ENCODE measurements at regions not wholly inside any gene's neighbourhood (a gene's known extent, or its start where the extent isn't known, plus 50 kb on each side); places are given as distances from the start of the nearest gene placed in this dataset.
"Not testable (repeated sequence)": the region's sequence is repeated elsewhere in the genome, so short reads cannot be mapped to it uniquely, and the experiment has no call there.

DNA sequence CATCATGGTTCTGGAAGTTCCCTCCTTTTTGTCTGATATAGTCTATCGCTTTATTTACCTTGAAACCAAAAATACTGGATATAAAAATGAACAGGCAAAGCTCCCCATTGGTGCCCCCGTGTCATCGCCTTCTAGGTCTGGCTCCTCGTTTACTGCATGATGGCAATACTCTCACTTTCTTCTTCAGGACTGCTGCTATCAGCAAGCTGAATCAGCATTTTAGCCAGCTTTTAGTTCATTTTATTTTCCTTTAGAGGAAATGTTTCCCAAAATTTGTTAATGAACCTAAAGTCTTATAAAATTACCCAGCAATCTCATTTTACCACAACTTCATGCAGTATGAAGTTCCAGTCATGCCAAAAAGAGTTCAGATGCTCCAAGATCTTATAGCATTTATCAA, 80.5 kb downstream of the ZIC3 start:
- no peak for DNase-seq
- intact Hi-C loops (cut with DNase I): no loop called here

DNA sequence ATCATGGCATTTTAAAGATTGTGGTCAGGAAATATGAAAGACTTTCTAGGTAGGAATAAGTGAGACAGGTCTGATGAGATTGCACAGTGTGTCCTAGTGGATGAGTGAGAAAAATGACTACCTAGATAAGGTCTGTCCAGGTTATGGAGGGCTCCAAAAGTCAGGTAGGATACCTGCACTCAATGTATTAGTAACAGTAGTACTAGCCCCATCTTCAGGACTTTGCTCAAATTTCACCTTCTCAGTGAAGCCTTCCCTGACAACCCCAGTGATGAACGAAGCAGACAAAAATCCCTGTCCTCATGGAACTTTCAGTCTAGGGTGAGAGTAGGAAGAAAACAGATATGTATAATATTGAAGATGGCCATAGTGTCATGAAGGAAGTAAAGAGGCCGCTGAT, 85.7 kb downstream of the ZIC3 start:
- no peak for DNase-seq
- intact Hi-C loops (cut with DNase I): no loop called here

DNA sequence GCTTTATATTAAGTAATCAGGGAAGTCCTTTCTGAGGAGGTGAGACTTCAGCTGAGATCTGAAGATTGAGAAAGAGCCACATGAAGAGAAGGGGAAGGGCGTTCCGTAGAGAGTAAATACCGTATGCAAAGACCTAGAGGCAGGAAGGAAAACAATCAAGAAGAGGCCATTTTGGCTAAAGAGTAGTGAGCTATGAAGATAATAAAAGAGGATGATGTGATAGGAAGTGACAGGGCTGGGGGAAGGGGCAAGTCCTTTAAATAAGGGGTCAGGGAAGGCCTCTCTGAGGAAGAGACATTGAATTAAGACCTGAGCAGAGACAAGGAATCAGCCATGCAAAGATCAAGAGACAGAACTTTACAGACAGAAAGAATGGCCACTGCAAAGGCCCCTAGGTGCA, 86.2 kb downstream of the ZIC3 start:
- intact Hi-C loops (cut with DNase I): no loop called here
- no peak for DNase-seq

DNA sequence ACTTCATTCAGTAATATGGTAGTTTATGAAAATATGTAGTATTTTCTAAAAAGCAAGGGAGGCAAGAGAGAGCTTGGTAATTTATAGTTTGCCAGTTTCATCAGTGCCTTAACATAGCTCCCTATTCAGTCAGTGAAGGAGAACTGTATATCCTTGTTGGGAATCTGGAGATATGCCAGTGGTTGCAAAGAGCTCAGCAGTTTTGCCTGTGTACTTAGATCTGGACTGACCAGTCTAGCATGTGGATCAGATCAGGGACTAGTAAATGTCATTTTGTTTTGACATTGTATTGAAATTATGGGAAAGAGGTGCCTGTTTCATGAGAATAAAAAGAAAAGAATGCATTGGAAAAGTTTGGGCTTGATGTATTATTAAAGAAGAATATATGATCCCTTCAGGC, 88.6 kb downstream of the ZIC3 start:
- intact Hi-C loops (cut with DNase I): no loop called here
- DNase-seq: no peak

DNA sequence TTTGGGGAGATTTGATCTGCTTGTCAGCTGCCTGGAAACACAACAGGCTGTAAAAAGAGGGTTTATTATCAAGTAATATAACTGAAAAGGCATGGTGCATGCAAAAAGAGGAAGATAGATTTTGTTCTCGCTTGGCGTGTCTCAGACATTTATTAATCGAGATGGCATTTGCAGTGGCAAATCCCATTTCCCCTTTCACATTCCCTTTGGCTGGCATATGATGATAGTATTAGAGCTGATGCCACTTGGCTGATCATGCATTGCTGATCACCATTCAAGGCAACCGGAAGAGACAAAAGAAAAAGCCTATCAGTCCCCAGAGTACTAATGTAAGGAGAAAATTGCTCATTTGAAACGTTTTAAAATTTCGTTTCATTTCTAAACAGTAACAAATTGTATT, 101.8 kb downstream of the ZIC3 start:
- intact Hi-C loops (cut with DNase I): no loop called here

DNA sequence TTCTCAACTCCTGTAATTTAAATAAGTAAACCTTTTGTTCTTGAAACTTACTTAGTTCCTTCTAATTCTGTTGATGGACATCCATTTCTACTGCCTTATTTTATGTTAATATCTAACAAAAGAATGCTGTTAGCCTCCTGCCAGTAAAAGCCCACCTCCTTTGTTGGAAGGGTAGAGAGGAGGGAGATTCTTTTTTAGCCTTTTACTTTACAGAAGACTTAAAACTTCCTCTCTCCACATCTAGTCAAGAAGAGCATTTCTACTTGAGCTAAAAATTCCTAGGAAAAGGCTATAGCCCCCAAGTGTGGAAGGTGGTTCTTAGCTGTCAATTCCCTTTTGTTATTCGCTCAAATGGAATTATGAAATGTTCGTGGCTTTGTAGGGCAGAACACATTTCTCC, 118.7 kb downstream of the ZIC3 start:
- no peak for DNase-seq
- intact Hi-C loops (cut with DNase I): no loop called here

More for the DNA sequence above, 101.8 kb downstream of the ZIC3 start:
- DNase-seq: no peak

DNA sequence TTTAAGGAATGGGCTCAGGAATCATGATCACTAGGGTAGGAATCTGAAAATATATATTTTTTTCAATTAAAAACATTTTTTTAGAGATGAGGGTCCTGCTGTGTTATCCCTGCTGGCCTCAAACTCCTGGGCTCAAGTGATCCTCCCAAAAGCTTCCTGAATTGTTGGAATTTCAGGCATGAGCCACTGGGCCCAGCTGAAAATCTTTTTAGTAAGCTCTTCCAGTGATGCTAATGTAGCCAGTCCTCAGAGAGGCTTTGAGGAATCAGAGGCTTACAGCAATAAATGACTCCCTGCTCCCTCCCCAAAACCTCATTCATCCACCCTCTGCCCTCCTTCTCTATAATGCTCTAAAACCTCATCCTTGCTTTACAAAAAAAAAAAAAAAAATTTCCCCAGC, 129.5 kb downstream of the ZIC3 start:
- no peak for DNase-seq
- intact Hi-C loops (cut with DNase I): no loop called here

DNA sequence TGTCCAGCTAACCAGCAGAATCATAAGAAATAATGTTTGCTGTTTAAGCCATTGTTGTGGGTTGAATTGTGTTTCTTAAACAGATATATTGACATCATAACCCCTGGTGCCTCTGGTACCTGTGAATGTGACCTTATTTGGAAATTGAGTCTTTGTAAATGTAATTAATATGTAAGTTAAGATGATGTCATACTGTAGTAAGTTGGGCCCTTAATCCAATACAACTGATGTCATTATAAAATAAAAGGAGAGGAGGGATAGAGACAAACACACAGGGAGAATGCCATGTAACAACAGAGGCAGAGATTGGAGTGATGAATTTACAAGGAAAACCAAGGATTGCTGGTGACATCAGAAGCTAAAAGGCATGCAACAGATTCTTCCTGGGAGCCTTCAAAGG, 141.4 kb downstream of the ZIC3 start:
- intact Hi-C loops (cut with DNase I): no loop called here
- no peak for DNase-seq

DNA sequence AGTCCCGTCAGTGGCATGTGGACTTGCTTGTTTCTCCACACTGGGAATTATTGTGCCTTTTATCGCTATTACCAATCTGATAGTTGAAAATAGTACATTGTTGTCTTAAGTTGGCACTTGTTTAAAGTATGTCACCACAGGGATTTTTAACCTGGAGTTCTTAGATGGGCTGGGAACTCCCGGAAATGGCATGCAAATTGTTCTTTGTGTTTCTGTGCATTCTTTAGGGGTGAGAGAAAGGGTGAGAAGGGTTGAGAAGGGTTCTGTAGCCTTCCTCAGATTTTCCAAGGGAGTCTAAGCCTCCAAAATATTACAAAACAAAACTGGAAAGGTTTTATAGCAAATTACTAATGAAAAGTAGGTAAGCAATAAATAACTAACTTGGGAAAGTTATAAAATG, 176.9 kb downstream of the ZIC3 start:
- DNase-seq: no peak

DNA sequence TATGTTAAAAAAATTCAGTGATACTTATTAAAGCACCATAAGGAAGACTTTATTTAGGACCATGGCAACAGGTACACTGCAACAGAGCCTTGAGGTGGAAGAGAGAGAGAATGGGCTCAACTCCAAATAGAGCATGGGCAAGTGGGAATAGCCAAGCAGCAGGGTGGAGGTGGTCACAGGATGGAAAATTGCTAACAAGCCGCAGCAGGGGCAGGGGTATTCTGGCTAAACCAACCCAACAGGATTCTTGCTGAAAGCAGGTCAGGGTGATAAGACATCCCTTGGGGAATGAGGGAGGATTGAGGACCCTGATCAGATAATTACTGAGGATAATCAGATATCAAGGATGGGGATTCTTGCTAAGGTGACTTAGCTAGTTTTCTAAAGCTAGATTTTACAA, 177.5 kb downstream of the ZIC3 start:
- intact Hi-C loops (cut with DNase I): no loop called here
- no peak for DNase-seq

More for the DNA sequence above, 176.9 kb downstream of the ZIC3 start:
- intact Hi-C loops (cut with DNase I): no loop called here

DNA sequence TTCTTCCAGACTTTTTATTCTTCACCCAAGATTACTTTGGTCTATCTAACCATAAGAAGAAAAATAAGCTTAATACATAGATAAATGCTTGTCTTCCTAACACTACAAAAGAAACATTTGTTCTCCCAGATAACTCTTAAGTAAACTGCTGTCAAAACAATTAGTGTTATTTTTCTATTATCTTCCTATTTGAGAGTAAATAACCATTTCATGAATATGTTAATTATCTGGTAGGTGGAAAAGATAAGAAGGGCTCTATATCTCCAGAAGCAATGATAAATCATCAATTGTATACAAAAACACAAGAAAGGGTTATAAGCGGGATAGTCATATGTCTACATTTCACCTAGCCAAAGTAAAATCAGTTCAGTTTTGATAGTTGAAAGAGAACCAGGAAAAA, 180.4 kb downstream of the ZIC3 start:
- DNase-seq: no peak
- intact Hi-C loops (cut with DNase I): no loop called here

DNA sequence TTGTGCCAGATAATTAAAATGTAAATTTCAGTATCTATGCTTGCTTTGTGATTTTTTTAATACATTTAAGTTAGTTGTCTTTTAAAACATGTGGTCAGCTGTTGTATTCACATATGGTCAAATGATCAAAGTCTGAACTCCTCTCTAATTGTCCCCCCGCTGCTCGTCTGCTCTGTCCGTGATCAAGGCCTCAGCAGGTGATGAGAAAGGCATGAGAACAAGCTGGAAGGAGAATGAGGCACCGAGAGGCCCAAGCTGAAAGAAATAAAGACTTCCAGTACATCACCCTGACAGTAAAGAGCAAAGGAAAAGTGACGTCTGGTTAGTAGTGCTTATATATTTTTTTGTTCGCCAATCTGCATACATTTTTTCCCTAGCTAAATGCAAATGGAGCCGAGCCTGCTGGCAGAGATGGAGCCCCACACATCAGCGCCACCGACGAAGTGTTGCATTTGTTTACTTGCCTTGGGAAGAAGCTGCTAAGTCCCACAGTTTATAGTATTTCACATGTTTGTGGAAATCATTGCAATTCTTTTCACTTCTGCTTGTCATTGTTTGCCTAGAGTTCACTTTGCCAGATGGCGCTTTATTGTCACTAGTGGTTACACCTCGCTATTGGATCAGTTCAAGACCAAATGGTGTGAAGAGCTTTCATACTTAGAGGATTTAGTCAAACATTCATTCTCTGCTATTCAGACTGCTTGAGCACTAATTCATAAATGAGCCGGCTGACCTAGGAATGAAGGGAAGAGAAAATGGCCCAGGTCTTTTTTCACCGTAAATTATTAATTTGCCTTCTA, 181.5 kb downstream of the ZIC3 start:
- no peak for DNase-seq
- intact Hi-C loops (cut with DNase I): no loop called here

DNA sequence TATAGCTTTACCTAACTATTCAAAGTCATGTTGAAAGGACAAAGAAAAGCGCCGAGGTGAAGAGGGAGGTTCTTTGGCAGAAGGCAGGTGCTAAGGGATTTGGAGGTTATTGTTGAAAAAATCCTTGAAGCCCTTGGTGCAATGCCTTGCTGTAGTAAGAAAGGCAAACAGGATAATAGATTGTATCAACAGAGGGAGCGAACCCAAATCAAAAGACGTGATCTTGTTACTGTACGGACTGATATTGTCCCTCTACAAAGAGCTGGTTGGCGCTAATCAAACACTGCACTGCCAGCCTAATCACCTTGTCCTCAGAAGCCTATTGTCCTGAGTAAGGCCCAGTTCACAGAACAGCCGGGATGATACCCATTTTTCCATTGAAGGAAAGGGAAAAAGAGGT, 182.9 kb downstream of the ZIC3 start:
- intact Hi-C loops (cut with DNase I): no loop called here
- DNase-seq: no peak

DNA sequence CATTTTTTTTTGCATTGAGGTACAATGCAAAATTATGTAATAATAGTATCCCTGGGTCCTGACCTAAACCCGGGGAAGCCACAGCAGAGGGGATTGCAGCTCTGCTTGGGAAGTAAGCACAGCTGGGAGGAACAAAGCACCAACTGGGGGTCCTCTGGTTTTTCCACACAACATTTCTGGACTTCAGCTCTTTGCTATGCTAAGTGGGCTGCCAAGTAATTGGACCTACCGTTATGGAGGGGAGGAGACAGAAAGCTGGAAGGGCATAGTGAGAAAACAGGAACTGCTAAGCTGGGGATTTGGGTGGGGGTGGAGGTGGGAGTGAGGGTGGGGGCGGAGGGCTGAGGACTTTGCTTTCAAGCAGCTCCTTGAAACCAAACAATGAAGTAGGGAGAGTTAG, 183.3 kb downstream of the ZIC3 start:
- intact Hi-C loops (cut with DNase I): no loop called here
- no peak for DNase-seq

DNA sequence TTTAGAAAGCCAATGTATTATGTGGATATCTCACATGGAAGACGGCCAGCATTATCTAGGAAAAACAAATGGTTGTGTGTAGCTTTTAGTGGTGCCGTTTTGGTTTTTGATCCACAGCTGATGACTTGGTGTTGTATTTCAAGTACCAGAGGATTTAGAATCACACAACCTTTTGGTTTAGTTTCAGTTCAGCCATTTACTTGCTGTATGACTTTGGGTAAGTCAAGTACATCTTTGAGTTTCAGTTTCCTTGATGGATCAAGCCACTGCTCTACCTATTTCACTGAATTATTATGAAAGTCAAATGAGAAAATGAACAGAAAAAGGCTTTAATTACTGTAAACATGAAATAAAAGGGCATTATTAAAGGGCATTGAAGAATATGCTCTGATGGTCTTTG, 205.6 kb downstream of the ZIC3 start:
- DNase-seq: no peak
- intact Hi-C loops (cut with DNase I): no loop called here

DNA sequence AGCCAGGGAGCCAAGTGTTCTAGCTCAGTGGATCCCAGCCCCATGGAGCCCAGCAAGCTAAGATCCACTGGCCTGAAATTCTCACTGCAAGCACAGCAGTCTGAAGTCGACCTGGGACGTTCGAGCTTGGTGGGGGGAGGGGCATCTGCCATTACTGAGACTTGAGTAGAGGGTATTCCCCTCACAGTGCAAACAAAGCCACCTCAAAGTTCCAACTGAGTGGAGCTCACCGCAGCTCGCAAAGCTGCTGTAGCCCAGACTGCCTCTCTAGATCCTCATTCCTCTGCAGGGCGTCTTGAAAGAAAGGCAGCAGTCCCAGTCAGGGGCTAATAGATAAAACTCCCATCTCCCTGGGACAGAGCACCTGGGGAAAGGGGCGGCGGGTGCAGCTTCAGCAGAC, 226.3 kb downstream of the ZIC3 start:
- intact Hi-C loops (cut with DNase I): no loop called here

DNA sequence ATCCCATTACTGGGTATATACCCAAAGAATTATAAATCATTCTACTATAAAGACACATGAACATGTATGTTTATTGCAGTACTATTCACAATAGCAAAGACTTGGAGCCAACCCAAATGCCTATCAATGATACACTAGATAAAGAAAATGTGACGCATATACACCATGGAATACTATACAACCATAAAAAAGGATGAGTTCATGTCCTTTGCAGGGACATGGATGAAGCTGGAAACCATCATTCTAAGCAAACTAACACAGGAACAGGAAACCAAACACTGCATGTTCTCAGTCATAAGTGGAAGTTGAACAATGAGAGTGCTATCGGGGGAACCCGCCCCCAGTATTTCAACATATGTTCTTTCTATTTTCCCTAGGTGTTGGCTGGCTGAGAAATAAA, 232.0 kb downstream of the ZIC3 start:
- DNase-seq; intact Hi-C loops (cut with DNase I): not testable (repeated sequence)

More for the DNA sequence above, 226.3 kb downstream of the ZIC3 start:
- no peak for DNase-seq

DNA sequence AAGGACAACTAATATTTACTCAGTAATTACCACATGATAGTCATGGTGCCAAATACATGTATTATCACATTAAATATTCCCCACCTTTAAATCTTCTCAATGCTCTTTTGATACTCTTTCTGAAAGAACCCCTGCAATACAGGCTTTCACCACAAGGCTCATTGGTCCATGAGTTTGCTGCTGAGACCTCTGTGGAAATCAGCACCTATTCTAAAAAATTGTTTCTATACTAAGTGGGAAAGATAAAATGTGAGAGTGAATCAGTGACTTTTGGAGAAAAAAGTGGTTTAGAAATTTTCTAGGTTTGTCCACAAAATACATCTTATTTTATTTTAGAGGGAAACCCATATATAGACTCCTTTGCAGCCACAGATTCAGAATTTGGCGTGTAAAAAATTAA, 257.3 kb downstream of the ZIC3 start:
- no peak for DNase-seq
- intact Hi-C loops (cut with DNase I): no loop called here

DNA sequence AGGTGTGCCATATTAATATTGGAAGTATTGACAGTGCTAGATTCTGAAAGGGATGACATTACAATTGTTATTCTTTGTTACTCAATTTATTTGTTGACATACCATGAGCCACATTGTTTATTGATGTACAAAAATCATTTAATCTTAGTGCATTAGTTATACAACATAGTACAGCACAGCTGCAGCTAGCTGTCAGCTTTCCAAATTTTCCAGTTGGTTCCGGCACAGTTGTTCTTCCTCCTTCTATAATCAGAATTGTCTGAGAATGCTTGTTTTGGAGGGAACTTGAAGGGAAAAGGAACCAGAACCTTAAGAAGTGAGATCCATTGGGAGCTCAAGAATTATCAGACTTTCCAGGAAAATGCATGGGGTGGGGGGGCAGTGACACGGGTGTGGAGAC, 281.4 kb downstream of the ZIC3 start:
- intact Hi-C loops (cut with DNase I): no loop called here
- no peak for DNase-seq

DNA sequence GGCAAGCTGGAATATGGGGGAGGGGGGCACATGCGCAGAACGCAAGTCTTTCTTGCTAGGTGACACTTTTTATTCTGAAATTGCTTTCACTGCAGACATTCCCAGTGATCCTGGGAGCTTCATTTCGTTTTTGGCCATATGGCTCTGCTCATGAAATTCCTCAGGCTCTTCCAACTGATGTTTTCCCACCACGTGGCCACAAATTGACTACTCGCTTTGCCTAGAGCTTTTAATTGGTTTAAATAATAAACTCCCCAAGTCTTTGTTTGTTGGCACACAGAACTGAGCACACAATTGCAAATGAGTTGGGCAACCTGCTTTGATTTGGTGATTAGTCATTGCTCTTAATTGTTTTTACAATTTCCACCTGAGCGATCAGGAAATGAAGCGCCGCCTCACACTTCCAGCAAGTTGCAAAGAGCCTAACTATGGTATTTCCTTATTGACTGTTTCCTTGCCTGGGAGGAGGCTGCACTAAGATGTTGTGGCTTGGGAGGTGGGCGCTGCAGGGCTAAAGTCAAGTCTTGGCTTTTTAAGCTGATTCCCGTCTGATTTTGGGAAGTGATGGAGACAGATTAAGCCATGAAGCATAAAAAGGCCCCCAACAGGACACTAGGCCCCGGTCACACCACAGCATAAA, 282.5 kb downstream of the ZIC3 start:
- DNase-seq: peak in 1 of 42 donors; percentile 36
- intact Hi-C loops (cut with DNase I): no loop called here

DNA sequence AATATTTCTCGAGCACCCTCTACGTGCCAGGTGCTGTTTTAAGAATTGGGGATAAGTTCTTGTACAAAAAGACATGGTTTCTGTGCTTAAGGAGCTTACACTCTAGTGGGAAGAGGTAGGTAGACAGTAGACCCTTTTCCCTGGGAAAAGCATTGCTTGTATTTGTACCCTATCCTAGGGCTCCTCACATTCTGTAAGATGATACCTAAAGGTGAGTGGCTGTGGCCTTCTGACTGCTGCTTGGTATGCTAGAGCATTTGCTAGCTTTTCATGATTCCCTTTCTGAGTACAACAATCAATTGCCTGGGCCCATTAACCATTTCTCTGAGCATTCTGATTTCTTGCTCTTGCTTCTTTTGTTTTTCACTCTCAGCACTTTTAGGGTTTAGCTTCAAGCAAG, 286.6 kb downstream of the ZIC3 start:
- DNase-seq: no peak
- intact Hi-C loops (cut with DNase I): no loop called here

All from head of caudate nucleus (tissue), 42 donors.